Keratinocyte (primary cell): ENCODE measurements at regions not wholly inside any gene's neighbourhood (a gene's known extent, or its start where the extent isn't known, plus 50 kb on each side); places are given as distances from the start of the nearest gene placed in this dataset.

Experiments
- DNase-seq: peaks from one replicate; pipeline ENCODE4 v3.0.0-alpha.2; 2011; ENCODE audit warnings: low read depth, missing footprints, low spot score
- FAIRE-seq: peaks from 2 replicates; lab custom pipeline; 2011; peaks lifted over from hg19 to GRCh38; lab: Jason Lieb, UNC
- H2AFZ ChIP-seq: 2 replicates; pipeline ENCODE4 v1.6.0; 2012; ENCODE audit warnings: low read length, control low read depth, inconsistent platforms; ENCODE audit not compliant: control insufficient read depth
- H3K27ac ChIP-seq: 2 replicates; pipeline ENCODE4 v1.5.1; 2011; ENCODE audit warnings: low read length; ENCODE audit not compliant: control insufficient read depth, insufficient read depth
- H3K27me3 ChIP-seq: 3 replicates; pipeline ENCODE4 v1.6.0; 2011; ENCODE audit warnings: low read length; ENCODE audit not compliant: control insufficient read depth, insufficient read depth; ENCODE audit errors: extremely low read depth
- H3K36me3 ChIP-seq, 2 experiments: 2 replicates in 1 of 2; 3 replicates in 1 of 2; pipeline ENCODE4 v1.5.1; 2011; ENCODE audit warnings: low read length in 2 of 2, mild to moderate bottlenecking in 1 of 2; ENCODE audit not compliant: control insufficient read depth in 2 of 2, insufficient read depth in 2 of 2; ENCODE audit errors: extremely low read depth in 1 of 2
- H3K4me1 ChIP-seq: 3 replicates; pipeline ENCODE4 v1.5.1; 2011; ENCODE audit warnings: low read length; ENCODE audit not compliant: control insufficient read depth, insufficient read depth; ENCODE audit errors: extremely low read depth
- H3K4me2 ChIP-seq: 3 replicates; pipeline ENCODE4 v1.6.0; 2011; ENCODE audit warnings: low read depth, low read length; ENCODE audit not compliant: control insufficient read depth, insufficient read depth; ENCODE audit errors: extremely low read depth
- H3K4me3 ChIP-seq, 3 experiments: fragments of 200-600 bp in 1 of 3; sonication (generic) in 1 of 3; 2 replicates in 2 of 3; 3 replicates in 1 of 3; pipeline ENCODE4 v1.5.1; 2011 to 2016; ENCODE audit warnings: low read length in 3 of 3, mild to moderate bottlenecking in 3 of 3, control low read depth in 2 of 3, inconsistent platforms in 1 of 3, low read depth in 1 of 3, mixed read lengths in 1 of 3, mixed run types in 1 of 3, moderate library complexity in 1 of 3; ENCODE audit not compliant: control insufficient read depth in 2 of 3, insufficient read depth in 2 of 3; ENCODE audit errors: extremely low read depth in 1 of 3
- H3K79me2 ChIP-seq: 2 replicates; pipeline ENCODE4 v1.6.0; 2012; ENCODE audit warnings: low read length; ENCODE audit not compliant: control insufficient read depth, insufficient read depth
- H3K9ac ChIP-seq: 3 replicates; pipeline ENCODE4 v1.6.0; 2011; ENCODE audit warnings: low read length; ENCODE audit not compliant: control insufficient read depth, insufficient read depth; ENCODE audit errors: extremely low read depth
- H3K9me1 ChIP-seq: 3 replicates; pipeline ENCODE4 v1.6.0; 2011; ENCODE audit warnings: low read length; ENCODE audit not compliant: control insufficient read depth, insufficient read depth; ENCODE audit errors: extremely low read depth
- H3K9me3 ChIP-seq: 2 replicates; pipeline ENCODE4 v1.5.1; 2012; ENCODE audit warnings: low read depth, low read length; ENCODE audit not compliant: control insufficient read depth
- H4K20me1 ChIP-seq: 3 replicates; pipeline ENCODE4 v1.6.0; 2011; ENCODE audit warnings: low read length; ENCODE audit not compliant: control insufficient read depth, insufficient read depth; ENCODE audit errors: extremely low read depth
- EZH2 ChIP-seq: IDR thresholded peaks from one replicate; pipeline ENCODE4 v1.6.1; 2012; ENCODE audit warnings: inconsistent platforms, mild to moderate bottlenecking, low read length, moderate library complexity
- dilution Hi-C: fragments of 300-500 bp; cut with MboI; formaldehyde crosslinking; loops from one replicate; pipeline ENCODE4 v1.7.0; 2020; ENCODE audit warnings: low sequenced_read_pairs; ENCODE audit not compliant: extremely low pct_ligation_motif_present
- TF ChIP-seq, protein P1 (sequence below), 3 experiments: IDR thresholded peaks in 1 of 3; conservative IDR thresholded peaks in 1 of 3; optimal IDR thresholded peaks in 1 of 3; 2 replicates in 2 of 3; 3 replicates in 1 of 3; pipeline versions ENCODE3 to v1.5.1; 2011; ENCODE audit warnings: low read length in 3 of 3, mild to moderate bottlenecking in 3 of 3, moderate library complexity in 2 of 3, control low read depth in 1 of 3, inconsistent platforms in 1 of 3; ENCODE audit not compliant: insufficient read depth in 2 of 3; ENCODE audit errors: extremely low read depth in 1 of 3

- no peaks in the 10 kb centered on the region for H3K36me3 ChIP-seq
- H3K27ac ChIP-seq, result no peak overlapping the region
- no peaks in the 10 kb centered on the region for H3K79me2 ChIP-seq
- no peaks in the 10 kb centered on the region for H4K20me1 ChIP-seq
- FAIRE-seq, result no peak
- H3K9ac ChIP-seq, result no peak overlapping the region
- H3K27me3 ChIP-seq, result no peaks in the 10 kb centered on the region
- H3K9me1 ChIP-seq, result no peaks in the 10 kb centered on the region
- H3K4me1 ChIP-seq, result no peaks in the 10 kb centered on the region
- H2AFZ ChIP-seq, result no peak overlapping the region
- no peaks in the 10 kb centered on the region for H3K9me3 ChIP-seq
- H3K4me2 ChIP-seq, result no peak overlapping the region
- H3K4me3 ChIP-seq, result no peak overlapping the region
- no peak for TF ChIP-seq EZH2
- TF ChIP-seq, protein P1, sequence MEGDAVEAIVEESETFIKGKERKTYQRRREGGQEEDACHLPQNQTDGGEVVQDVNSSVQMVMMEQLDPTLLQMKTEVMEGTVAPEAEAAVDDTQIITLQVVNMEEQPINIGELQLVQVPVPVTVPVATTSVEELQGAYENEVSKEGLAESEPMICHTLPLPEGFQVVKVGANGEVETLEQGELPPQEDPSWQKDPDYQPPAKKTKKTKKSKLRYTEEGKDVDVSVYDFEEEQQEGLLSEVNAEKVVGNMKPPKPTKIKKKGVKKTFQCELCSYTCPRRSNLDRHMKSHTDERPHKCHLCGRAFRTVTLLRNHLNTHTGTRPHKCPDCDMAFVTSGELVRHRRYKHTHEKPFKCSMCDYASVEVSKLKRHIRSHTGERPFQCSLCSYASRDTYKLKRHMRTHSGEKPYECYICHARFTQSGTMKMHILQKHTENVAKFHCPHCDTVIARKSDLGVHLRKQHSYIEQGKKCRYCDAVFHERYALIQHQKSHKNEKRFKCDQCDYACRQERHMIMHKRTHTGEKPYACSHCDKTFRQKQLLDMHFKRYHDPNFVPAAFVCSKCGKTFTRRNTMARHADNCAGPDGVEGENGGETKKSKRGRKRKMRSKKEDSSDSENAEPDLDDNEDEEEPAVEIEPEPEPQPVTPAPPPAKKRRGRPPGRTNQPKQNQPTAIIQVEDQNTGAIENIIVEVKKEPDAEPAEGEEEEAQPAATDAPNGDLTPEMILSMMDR (optimal IDR thresholded peaks at IDR 0.05 in 1 of 3, IDR thresholded peaks at IDR 0.05 in 1 of 3, conservative IDR thresholded peaks at IDR 0.05 in 1 of 3; ENCODE audit: extremely low read depth in 1 of 3, insufficient read depth in 2 of 3, low read length in 3 of 3), result no peak
- DNase-seq, result no peak
- dilution Hi-C loops, result no loop called here
These were observed 644.2 kb downstream of the NOVA1 start for GRCh38 chr14:25953532-25954139.

- H3K4me1 ChIP-seq, result no peaks in the 10 kb centered on the region
- dilution Hi-C loops, result no loop called here
- FAIRE-seq (no peak), DNase-seq (no peak)
- TF ChIP-seq, protein P1 (optimal IDR thresholded peaks at IDR 0.05 in 1 of 3, IDR thresholded peaks at IDR 0.05 in 1 of 3, conservative IDR thresholded peaks at IDR 0.05 in 1 of 3; ENCODE audit: extremely low read depth in 1 of 3, insufficient read depth in 2 of 3, low read length in 3 of 3), result no peak
- TF ChIP-seq EZH2, result no peak
- no peaks in the 10 kb centered on the region for H3K27me3 ChIP-seq
- no peaks in the 10 kb centered on the region for H4K20me1 ChIP-seq
- H2AFZ ChIP-seq, result no peak overlapping the region
- H3K36me3 ChIP-seq, result no peaks in the 10 kb centered on the region
- H3K27ac ChIP-seq, result no peak overlapping the region
- H3K9me1 ChIP-seq, result no peaks in the 10 kb centered on the region
- H3K4me3 ChIP-seq, result no peak overlapping the region
- no peak overlapping the region for H3K9ac ChIP-seq
- H3K9me3 ChIP-seq, result peaks cover 4% of the 10 kb centered on the region
- no peak overlapping the region for H3K4me2 ChIP-seq
- no peaks in the 10 kb centered on the region for H3K79me2 ChIP-seq
These were observed 652.1 kb downstream of the NOVA1 start for GRCh38 chr14:25945746-25946145.
